ENCODE measurements at regions not wholly inside any gene's neighbourhood (a gene's known extent, or its start where the extent isn't known, plus 50 kb on each side); places are given as distances from the start of the nearest gene placed in this dataset.

- no peak for DNase-seq (ENCODE audit: low read depth in 3 of 3, low spot score in 2 of 3)
Measured at GRCh38 chr20:52592567-52592966, 379.6 kb upstream of the TSHZ2 start.

GRCh38 chr20:52590100-52590499 lies 382.1 kb upstream of the TSHZ2 start:
- DNase-seq (ENCODE audit: low read depth in 3 of 3, low spot score in 2 of 3) = no peak

GRCh38 chr20:52589251-52589812 lies 382.8 kb upstream of the TSHZ2 start:
- DNase-seq (ENCODE audit: low read depth in 3 of 3, low spot score in 2 of 3) = no peak

GRCh38 chr20:52586660-52587059 lies 385.5 kb upstream of the TSHZ2 start:
- DNase-seq (ENCODE audit: low read depth in 3 of 3, low spot score in 2 of 3) = no peak

- no peak for DNase-seq (ENCODE audit: low read depth in 3 of 3, low spot score in 2 of 3)
Measured at GRCh38 chr20:52585333-52585732, 386.8 kb upstream of the TSHZ2 start.

GRCh38 chr20:52578559-52578958 lies 387.0 kb upstream of the ZFP64 start:
- DNase-seq (ENCODE audit: low read depth in 3 of 3, low spot score in 2 of 3) = no peak

GRCh38 chr20:52577696-52578095 lies 386.1 kb upstream of the ZFP64 start:
- no peak for DNase-seq (ENCODE audit: low read depth in 3 of 3, low spot score in 2 of 3)

- no peak for DNase-seq (ENCODE audit: low read depth in 3 of 3, low spot score in 2 of 3)
Measured at GRCh38 chr20:52572687-52573086, 381.1 kb upstream of the ZFP64 start.

- no peak for DNase-seq (ENCODE audit: low read depth in 3 of 3, low spot score in 2 of 3)
Measured at GRCh38 chr20:52569201-52569600, 377.6 kb upstream of the ZFP64 start.

GRCh38 chr20:52565614-52566013 lies 374.0 kb upstream of the ZFP64 start:
- no peak for DNase-seq (ENCODE audit: low read depth in 3 of 3, low spot score in 2 of 3)

- DNase-seq (ENCODE audit: low read depth in 3 of 3, low spot score in 2 of 3) = no peak
Measured at GRCh38 chr20:52564594-52564993, 373.0 kb upstream of the ZFP64 start.

GRCh38 chr20:52552181-52552872 lies 360.7 kb upstream of the ZFP64 start:
- no peak for DNase-seq (ENCODE audit: low read depth in 3 of 3, low spot score in 2 of 3)

- no peak for DNase-seq (ENCODE audit: low read depth in 3 of 3, low spot score in 2 of 3)
Measured at GRCh38 chr20:52542131-52542530, 350.6 kb upstream of the ZFP64 start.

GRCh38 chr20:52540509-52540908 lies 348.9 kb upstream of the ZFP64 start:
- DNase-seq (ENCODE audit: low read depth in 3 of 3, low spot score in 2 of 3) = no peak

- no peak for DNase-seq (ENCODE audit: low read depth in 3 of 3, low spot score in 2 of 3)
Measured at GRCh38 chr20:52539891-52540290, 348.3 kb upstream of the ZFP64 start.

GRCh38 chr20:52536841-52537400 lies 345.3 kb upstream of the ZFP64 start:
- no peak for DNase-seq (ENCODE audit: low read depth in 3 of 3, low spot score in 2 of 3)

- no peak for DNase-seq (ENCODE audit: low read depth in 3 of 3, low spot score in 2 of 3)
Measured at GRCh38 chr20:52536040-52536439, 344.5 kb upstream of the ZFP64 start.

GRCh38 chr20:52534616-52535015 lies 343.0 kb upstream of the ZFP64 start:
- no peak for DNase-seq (ENCODE audit: low read depth in 3 of 3, low spot score in 2 of 3)

GRCh38 chr20:52533401-52533800 lies 341.8 kb upstream of the ZFP64 start:
- no peak for DNase-seq (ENCODE audit: low read depth in 3 of 3, low spot score in 2 of 3)

- no peak for DNase-seq (ENCODE audit: low read depth in 3 of 3, low spot score in 2 of 3)
Measured at GRCh38 chr20:52532674-52533073, 341.1 kb upstream of the ZFP64 start.

GRCh38 chr20:52530571-52530970 lies 339.0 kb upstream of the ZFP64 start:
- no peak for DNase-seq (ENCODE audit: low read depth in 3 of 3, low spot score in 2 of 3)

GRCh38 chr20:52529826-52530225 lies 338.2 kb upstream of the ZFP64 start:
- DNase-seq (ENCODE audit: low read depth in 3 of 3, low spot score in 2 of 3) = no peak
